Coronary artery (tissue), 2 donors: ENCODE measurements at regions not wholly inside any gene's neighbourhood (a gene's known extent, or its start where the extent isn't known, plus 50 kb on each side); places are given as distances from the start of the nearest gene placed in this dataset.

Experiments
- DNase-seq: peaks from one replicate; pipeline ENCODE4 v3.0.0-alpha.2; 2017; ENCODE audit warnings: low spot score
- H3K27ac ChIP-seq, 2 donors: fragments of 200-600 bp; sonication (generic); one replicate each; pipeline ENCODE4 v1.5.1; 2016 to 2019
- H3K4me3 ChIP-seq: fragments of 200-600 bp; sonication (generic); 2 replicates; pipeline ENCODE4 v1.5.1; 2016; ENCODE audit warnings: mild to moderate bottlenecking, moderate library complexity
- TF ChIP-seq, protein P1 (sequence below): fragments of 200-600 bp; sonication (generic); IDR thresholded peaks from one replicate; pipeline ENCODE4 v1.5.1; 2019; ENCODE audit warnings: antibody characterized with exemption

DNA sequence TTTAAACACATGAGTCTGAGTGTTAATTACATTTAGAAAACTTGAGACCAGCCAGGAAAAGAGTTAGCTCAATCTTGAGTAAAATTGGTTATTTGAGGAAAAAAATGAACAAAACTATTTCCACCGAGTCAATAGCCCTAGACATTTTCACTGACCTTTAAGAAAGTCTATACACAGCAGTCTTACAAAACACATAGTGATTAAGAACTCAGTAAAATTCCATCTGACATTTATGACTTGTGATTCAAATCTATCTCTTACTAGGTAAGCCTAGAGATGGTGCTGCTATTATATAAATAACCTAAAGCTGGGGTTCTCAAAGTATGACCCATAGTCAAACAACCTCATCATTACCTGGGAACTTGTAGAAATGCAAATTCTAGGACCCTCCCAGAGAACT, 109.1 kb upstream of the COL8A1 start:
- DNase-seq = no peak
- Histone ChIP-seq H3K4me3 (no peak overlapping the region), H3K27ac (no peak overlapping the region)
- TF ChIP-seq, protein P1, sequence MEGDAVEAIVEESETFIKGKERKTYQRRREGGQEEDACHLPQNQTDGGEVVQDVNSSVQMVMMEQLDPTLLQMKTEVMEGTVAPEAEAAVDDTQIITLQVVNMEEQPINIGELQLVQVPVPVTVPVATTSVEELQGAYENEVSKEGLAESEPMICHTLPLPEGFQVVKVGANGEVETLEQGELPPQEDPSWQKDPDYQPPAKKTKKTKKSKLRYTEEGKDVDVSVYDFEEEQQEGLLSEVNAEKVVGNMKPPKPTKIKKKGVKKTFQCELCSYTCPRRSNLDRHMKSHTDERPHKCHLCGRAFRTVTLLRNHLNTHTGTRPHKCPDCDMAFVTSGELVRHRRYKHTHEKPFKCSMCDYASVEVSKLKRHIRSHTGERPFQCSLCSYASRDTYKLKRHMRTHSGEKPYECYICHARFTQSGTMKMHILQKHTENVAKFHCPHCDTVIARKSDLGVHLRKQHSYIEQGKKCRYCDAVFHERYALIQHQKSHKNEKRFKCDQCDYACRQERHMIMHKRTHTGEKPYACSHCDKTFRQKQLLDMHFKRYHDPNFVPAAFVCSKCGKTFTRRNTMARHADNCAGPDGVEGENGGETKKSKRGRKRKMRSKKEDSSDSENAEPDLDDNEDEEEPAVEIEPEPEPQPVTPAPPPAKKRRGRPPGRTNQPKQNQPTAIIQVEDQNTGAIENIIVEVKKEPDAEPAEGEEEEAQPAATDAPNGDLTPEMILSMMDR = no peak

DNA sequence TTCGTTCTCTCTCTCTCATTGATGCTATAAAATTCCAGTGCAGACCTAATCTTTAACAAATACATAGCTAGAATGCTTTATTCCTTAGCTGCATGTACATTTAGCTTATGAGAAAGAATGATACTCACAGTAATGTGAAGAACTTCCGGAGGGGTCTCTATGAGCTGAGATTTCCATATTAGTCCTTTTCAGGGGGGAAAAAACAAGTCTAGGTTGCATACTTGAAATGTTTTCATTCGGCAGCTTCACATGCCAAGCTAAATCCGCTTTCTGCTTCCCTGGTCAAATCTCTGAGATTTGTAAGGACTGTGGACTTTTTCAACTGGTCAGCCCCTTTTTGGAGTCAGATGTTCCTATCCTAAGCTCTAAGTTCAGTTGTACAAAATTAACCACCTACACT, 111.5 kb upstream of the COL8A1 start:
- no peak for DNase-seq
- peak overlapping the region; percentile 68 to 76 for H3K27ac ChIP-seq
- TF ChIP-seq, protein P1 = no peak
- no peak overlapping the region for H3K4me3 ChIP-seq

DNA sequence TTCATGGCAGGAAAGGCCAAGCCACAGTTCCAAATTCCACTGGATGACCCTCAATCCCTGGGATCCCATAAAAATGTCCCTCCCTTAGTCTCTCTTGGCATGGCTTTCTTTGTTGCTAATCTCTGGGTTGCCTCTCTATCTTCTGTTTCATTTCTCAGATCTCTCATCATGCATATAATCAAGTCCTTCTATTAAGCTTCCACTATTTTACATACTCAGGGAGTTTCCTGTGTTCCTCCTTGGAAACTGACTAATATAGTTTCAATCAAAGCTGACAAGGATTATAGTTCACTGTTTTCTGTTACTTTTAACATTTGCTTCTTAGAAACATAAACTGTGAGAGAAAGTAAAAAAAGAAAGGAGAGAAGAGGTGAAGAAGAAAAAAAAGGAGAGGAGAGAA, 113.8 kb upstream of the COL8A1 start:
- DNase-seq = no peak
- Histone ChIP-seq H3K27ac (no peak overlapping the region), H3K4me3 (no peak overlapping the region)
- TF ChIP-seq, protein P1 = no peak

DNA sequence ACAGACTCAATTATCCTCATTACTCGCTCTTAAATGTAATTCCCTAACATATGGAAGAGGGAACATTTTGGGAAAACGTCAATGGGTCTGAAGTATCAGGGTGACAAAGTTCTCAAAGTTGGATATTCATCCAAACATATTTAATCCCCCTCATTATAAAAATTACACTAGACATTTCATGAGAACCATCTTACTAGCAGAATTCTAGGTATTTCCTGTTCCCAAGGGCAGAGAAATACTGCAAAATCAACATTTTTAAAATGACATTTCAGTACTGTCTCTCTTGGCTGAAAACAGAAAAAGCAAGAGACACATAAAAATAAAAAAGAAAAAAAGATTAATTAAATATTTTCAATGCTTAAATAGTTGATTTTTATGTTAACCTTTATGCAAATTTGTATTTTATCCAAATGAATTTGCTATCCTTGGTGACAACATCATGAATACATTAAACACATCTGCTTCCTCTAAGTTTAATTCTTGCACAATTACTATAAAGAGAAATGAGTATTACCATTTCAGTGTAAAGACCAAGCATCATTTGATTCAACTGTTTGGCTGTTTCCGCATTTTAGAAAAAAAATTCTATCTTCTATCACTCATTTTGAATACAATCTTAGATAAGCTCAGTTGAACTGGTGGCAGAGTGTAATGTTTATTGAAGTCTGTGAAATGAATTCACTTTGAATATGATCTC, 114.8 kb upstream of the COL8A1 start:
- H3K27ac ChIP-seq = no peak overlapping the region
- no peak for DNase-seq

DNA sequence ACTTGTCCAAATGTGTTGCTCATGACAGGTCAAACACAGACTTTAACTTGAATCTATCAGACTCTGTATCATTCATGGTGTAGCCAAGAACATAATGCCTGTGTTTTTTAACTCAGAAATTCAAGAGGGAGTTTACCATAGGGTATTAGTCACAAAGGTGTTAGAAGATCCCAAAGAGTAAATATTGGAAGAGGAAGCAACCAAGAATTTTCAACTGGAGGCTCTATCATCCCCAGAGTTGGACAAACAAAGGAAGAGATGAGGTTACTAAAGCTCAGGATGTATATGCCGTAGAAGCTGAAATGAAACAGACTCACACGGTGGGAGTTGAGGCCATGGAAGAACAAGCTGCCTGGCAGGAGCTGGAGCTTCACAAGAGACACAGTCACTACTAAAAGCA, 116.2 kb upstream of the COL8A1 start:
- Histone ChIP-seq H3K27ac (no peak overlapping the region), H3K4me3 (no peak overlapping the region)
- no peak for DNase-seq
- TF ChIP-seq, protein P1 = no peak

More for the DNA sequence above, 114.8 kb upstream of the COL8A1 start:
- TF ChIP-seq, protein P1 = no peak
- H3K4me3 ChIP-seq = no peak overlapping the region

DNA sequence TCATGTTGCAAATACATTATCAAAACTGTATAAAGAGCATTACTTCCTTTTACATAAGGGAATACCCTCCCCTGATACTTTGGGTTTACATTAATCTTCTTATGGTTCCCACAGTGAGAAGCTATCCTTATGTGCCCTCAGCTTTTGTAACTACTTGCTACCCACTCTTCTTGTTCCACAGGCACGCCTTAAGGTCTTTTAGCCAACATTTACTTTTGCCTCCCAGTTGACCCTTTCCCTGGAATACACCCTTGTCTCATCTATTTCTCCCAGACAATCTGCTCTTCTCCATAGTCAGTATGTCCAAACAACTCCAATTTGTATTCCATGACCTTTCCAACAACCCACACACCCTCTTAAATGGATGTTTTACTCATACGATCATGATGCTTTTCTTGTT, 116.8 kb upstream of the COL8A1 start:
- DNase-seq = no peak
- no peak overlapping the region for H3K27ac ChIP-seq
- H3K4me3 ChIP-seq = no peak overlapping the region
- TF ChIP-seq, protein P1 = no peak

DNA sequence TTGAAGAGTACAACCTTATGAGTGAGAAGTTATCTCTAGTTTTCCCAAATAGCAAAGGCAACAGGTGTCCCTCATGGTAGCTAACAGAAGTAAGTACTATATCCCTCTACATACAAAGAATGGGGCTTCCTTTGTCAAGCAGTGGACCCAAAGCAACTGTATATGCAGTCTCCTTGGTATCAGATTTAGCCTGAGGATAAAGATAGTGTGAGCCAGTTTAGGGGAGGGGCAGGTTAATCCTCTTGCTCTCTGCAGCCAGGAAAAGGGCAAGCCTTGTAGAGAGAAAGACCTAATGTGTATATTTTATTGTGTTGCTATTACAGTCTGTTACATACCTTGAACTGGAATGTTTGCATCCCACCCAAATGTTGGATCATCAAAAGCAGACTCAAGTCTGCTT, 117.9 kb upstream of the COL8A1 start:
- TF ChIP-seq, protein P1 = no peak
- Histone ChIP-seq H3K4me3 (no peak overlapping the region), H3K27ac (no peak overlapping the region)
- no peak for DNase-seq
